Dedifferentiated amniotic fluid mesenchymal stem cell (primary cell): ENCODE measurements at regions not wholly inside any gene's neighbourhood (a gene's known extent, or its start where the extent isn't known, plus 50 kb on each side); places are given as distances from the start of the nearest gene placed in this dataset.

ENCODE experiments used
- DNase-seq: peaks from one replicate; pipeline ENCODE4 v3.0.0-alpha.2; 2016; ENCODE audit errors: extremely low spot score

GRCh38 chr2:176601066-176601465 lies 331.8 kb downstream of the MTX2 start:
- no peak for DNase-seq

GRCh38 chr2:176612036-176612435 lies 342.8 kb downstream of the MTX2 start:
- DNase-seq = no peak

- no peak for DNase-seq
Measured at GRCh38 chr2:176612736-176613135, 343.5 kb downstream of the MTX2 start.

- DNase-seq = no peak
Measured at GRCh38 chr2:176613323-176613987, 344.2 kb downstream of the MTX2 start.

- DNase-seq = no peak
Measured at GRCh38 chr2:176614049-176614448, 344.8 kb downstream of the MTX2 start.

- DNase-seq = no peak
Measured at GRCh38 chr2:176614930-176615329, 345.7 kb downstream of the MTX2 start.

GRCh38 chr2:176619504-176619903 lies 350.3 kb downstream of the MTX2 start:
- DNase-seq = no peak

- no peak for DNase-seq
Measured at GRCh38 chr2:176621350-176621749, 352.1 kb downstream of the MTX2 start.

GRCh38 chr2:176622792-176623191 lies 353.6 kb downstream of the MTX2 start:
- DNase-seq = no peak

- DNase-seq = no peak
Measured at GRCh38 chr2:176626796-176627195, 357.6 kb downstream of the MTX2 start.

- DNase-seq = no peak
Measured at GRCh38 chr2:176628438-176628837, 359.2 kb downstream of the MTX2 start.

GRCh38 chr2:176633754-176634153 lies 364.5 kb downstream of the MTX2 start:
- no peak for DNase-seq

- no peak for DNase-seq
Measured at GRCh38 chr2:176636401-176636800, 367.2 kb downstream of the MTX2 start.

- DNase-seq = no peak
Measured at GRCh38 chr2:176637142-176637485, 367.9 kb downstream of the MTX2 start.

GRCh38 chr2:176637486-176638166 lies 368.4 kb downstream of the MTX2 start:
- no peak for DNase-seq

- peak; percentile 20 for DNase-seq
Measured at GRCh38 chr2:176638167-176639015, 369.1 kb downstream of the MTX2 start.

GRCh38 chr2:176639016-176639343 lies 369.7 kb downstream of the MTX2 start:
- DNase-seq = no peak

- DNase-seq = no peak
Measured at GRCh38 chr2:176639671-176640070, 370.4 kb downstream of the MTX2 start.

- no peak for DNase-seq
Measured at GRCh38 chr2:176641436-176641835, 372.2 kb downstream of the MTX2 start.

GRCh38 chr2:176642074-176642473 lies 372.8 kb downstream of the MTX2 start:
- DNase-seq = no peak

GRCh38 chr2:176643646-176644045 lies 374.4 kb downstream of the MTX2 start:
- DNase-seq = no peak

- DNase-seq = no peak
Measured at GRCh38 chr2:176645494-176645893, 376.3 kb downstream of the MTX2 start.

- DNase-seq = no peak
Measured at GRCh38 chr2:176646033-176646615, 376.9 kb downstream of the MTX2 start.
